ENCODE measurements at regions not wholly inside any gene's neighbourhood (a gene's known extent, or its start where the extent isn't known, plus 50 kb on each side); places are given as distances from the start of the nearest gene placed in this dataset.
"Not testable (repeated sequence)": the region's sequence is repeated elsewhere in the genome, so short reads cannot be mapped to it uniquely, and the experiment has no call there.

DNA sequence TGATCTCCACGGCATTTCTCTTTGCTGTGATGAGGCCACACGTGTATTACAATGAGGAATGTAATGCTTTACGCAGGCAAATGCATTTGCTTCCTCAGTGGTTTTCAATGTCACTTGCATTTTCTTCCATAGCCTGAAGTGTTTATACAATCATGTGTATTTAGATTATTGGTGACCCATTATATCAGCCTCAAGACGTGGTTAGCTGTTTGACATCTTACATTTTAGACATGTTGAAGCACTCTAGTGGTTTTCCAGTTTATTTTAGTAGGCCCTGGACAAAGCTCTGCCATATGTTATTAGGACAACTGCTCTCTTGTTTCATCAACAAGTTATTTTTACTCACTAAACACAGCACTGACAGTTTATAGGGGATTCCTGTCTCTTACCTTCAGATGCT lies 200.4 kb downstream of the UTRN start:
- no peak for DNase-seq
- 78 to 87% (median 81%) methylated on average over 4 of the region's 4 CpGs for whole genome bisulfite sequencing, 5 donors
- peaks cover 47 to 76% (median 67%) of the 10 kb centered on the region in 4 donors for H3K36me3 ChIP-seq
- intact Hi-C loops (cut with DNase I; ENCODE audit: low total_unique reads) = no loop called here
- H3K9me3 ChIP-seq = no peaks in the 10 kb centered on the region
- no peak for TF ChIP-seq POLR2A (IDR thresholded peaks at IDR 0.05)
- TF ChIP-seq, protein P1, sequence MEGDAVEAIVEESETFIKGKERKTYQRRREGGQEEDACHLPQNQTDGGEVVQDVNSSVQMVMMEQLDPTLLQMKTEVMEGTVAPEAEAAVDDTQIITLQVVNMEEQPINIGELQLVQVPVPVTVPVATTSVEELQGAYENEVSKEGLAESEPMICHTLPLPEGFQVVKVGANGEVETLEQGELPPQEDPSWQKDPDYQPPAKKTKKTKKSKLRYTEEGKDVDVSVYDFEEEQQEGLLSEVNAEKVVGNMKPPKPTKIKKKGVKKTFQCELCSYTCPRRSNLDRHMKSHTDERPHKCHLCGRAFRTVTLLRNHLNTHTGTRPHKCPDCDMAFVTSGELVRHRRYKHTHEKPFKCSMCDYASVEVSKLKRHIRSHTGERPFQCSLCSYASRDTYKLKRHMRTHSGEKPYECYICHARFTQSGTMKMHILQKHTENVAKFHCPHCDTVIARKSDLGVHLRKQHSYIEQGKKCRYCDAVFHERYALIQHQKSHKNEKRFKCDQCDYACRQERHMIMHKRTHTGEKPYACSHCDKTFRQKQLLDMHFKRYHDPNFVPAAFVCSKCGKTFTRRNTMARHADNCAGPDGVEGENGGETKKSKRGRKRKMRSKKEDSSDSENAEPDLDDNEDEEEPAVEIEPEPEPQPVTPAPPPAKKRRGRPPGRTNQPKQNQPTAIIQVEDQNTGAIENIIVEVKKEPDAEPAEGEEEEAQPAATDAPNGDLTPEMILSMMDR (IDR thresholded peaks at IDR 0.05) = no peak
- no peaks in the 10 kb centered on the region for H3K27me3 ChIP-seq
- no peaks in the 10 kb centered on the region for H3K4me1 ChIP-seq
- H3K4me3 ChIP-seq = no peak overlapping the region
- no peak overlapping the region for H3K27ac ChIP-seq

GRCh38 chr6:144488590-144488989 lies 203.5 kb downstream of the UTRN start:
- Histone ChIP-seq H3K27me3 (no peaks in the 10 kb centered on the region), H3K9me3 (no peaks in the 10 kb centered on the region), H3K4me3 (no peak overlapping the region), H3K4me1 (no peaks in the 10 kb centered on the region), H3K36me3 (peaks cover 55 to 91% (median 88%) of the 10 kb centered on the region in 4 donors), H3K27ac (no peak overlapping the region)
- TF ChIP-seq EP300 (IDR thresholded peaks at IDR 0.05) (no peak), POLR2AphosphoS5 (IDR thresholded peaks at IDR 0.05) (no peak)
- TF ChIP-seq, protein P1 (IDR thresholded peaks at IDR 0.05) = no peak
- intact Hi-C loops (cut with DNase I; ENCODE audit: low total_unique reads) = no loop called here
- WGBS, 5 donors = 78 to 93% (median 92%) methylated on average over 3 of the region's 3 CpGs
- no peak for DNase-seq

DNA sequence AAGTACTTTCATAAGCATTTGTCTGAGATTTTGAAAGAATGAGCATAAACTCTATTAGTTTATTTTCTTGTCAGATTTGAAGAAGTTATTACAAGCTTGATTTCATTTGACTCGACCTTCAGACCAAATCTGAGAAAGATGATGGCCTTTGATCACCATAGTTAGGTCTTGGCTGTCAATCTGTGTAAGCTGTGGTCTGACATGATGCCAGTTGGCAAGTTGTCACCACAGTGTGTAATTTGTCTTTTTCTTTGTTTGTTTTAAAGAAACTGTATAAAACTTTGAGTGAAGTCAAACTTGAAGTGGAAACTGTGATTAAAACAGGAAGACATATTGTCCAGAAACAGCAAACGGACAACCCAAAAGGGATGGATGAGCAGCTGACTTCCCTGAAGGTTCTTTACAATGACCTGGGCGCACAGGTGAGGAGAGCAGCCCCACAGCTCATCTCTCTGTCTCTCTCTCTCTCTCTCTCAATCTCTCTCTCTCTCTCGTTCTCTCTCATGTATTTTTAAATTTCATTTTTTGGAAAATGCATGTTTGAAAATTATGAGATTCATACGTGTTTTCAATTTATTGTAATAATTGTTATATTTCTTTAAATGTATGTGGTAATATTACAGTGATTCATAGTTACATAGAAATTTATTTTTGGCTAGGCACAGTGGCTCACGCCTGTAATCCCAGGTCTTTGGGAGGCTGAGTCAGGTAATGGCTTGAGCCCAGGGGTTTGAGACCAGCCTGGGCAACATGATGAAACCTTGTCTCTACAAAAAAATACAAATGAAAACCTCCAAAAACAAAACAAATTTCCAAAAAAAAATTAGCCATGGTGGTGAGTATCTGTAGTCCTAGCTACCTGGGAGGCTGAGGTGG lies 208.1 kb downstream of the UTRN start:
- no peak for DNase-seq
- TF ChIP-seq, protein P1 (IDR thresholded peaks at IDR 0.05) = no peak
- no peak for TF ChIP-seq POLR2A (IDR thresholded peaks at IDR 0.05)
- no peak for TF ChIP-seq POLR2AphosphoS5 (IDR thresholded peaks at IDR 0.05)
- no peak for TF ChIP-seq EP300 (IDR thresholded peaks at IDR 0.05)
- no peak overlapping the region for H3K27ac ChIP-seq
- intact Hi-C loops (cut with DNase I; ENCODE audit: low total_unique reads) = loop anchor here (5.0 kb wide), 1 partner anchor 386 kb away; no protein-coding TSS in a partner anchor
- no peak overlapping the region for H3K4me3 ChIP-seq
- WGBS, 5 donors = 74 to 78% (median 77%) methylated on average over 6 of the region's 6 CpGs
- no peaks in the 10 kb centered on the region for H3K27me3 ChIP-seq
- no peaks in the 10 kb centered on the region for H3K9me3 ChIP-seq
- no peaks in the 10 kb centered on the region for H3K4me1 ChIP-seq
- peaks cover 41 to 95% (median 92%) of the 10 kb centered on the region in 4 donors for H3K36me3 ChIP-seq

- peaks cover 36 to 95% (median 92%) of the 10 kb centered on the region in 4 donors for H3K36me3 ChIP-seq
- H3K9me3 ChIP-seq; H3K27ac ChIP-seq; H3K27me3 ChIP-seq; H3K4me1 ChIP-seq; H3K4me3 ChIP-seq; intact Hi-C loops (cut with DNase I; ENCODE audit: low total_unique reads); DNase-seq: not testable (repeated sequence)
- WGBS, 5 donors = 96 to 100% (median 99%) methylated on average over 12 to 22 of the region's 22 CpGs
Observed at GRCh38 chr6:144495076-144495475, 209.9 kb downstream of the UTRN start.

DNA sequence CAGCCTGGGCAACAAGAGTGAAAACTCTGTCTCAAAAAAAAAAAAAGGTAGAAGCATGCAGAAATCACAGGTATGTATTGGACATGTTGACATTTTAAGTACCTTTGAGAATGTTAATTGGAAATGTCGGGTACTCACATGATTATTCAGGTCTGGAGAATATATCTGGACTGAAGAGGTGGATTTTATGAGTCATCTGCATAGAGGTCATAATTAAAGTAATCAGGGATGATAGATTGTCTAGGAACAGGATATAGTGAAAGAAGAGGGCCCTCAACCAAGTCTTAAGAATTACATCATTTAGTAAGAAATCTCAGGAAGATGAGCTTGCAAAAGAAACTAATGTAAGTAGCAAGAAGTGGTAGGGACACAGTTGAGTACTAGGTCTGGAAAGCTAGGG lies 212.5 kb downstream of the UTRN start:
- peaks cover 29 to 91% (median 80%) of the 10 kb centered on the region in 4 donors for H3K36me3 ChIP-seq
- intact Hi-C loops (cut with DNase I; ENCODE audit: low total_unique reads) = no loop called here
- 75 to 95% (median 88%) methylated on average over 1 of the region's 1 CpG for WGBS, 5 donors

More for the DNA sequence above, 212.5 kb downstream of the UTRN start:
- TF ChIP-seq POLR2A (IDR thresholded peaks at IDR 0.05) = no peak
- TF ChIP-seq, protein P1 (IDR thresholded peaks at IDR 0.05) = no peak
- no peak for TF ChIP-seq EP300 (IDR thresholded peaks at IDR 0.05)
- TF ChIP-seq POLR2AphosphoS5 (IDR thresholded peaks at IDR 0.05) = no peak
- no peak overlapping the region for H3K27ac ChIP-seq
- H3K27me3 ChIP-seq = no peaks in the 10 kb centered on the region
- no peaks in the 10 kb centered on the region for H3K9me3 ChIP-seq
- no peak for DNase-seq
- no peaks in the 10 kb centered on the region for H3K4me1 ChIP-seq
- no peak overlapping the region for H3K4me3 ChIP-seq
